ENCODE measurements at regions not wholly inside any gene's neighbourhood (a gene's known extent, or its start where the extent isn't known, plus 50 kb on each side); places are given as distances from the start of the nearest gene placed in this dataset.

- peak in 1 of 2 donors; percentile 57 for DNase-seq (ENCODE audit: low spot score in 2 of 2)
- Histone ChIP-seq H3K9me3 (no peaks in the 10 kb centered on the region), H3K4me3 (no peak overlapping the region), H3K36me3 (no peaks in the 10 kb centered on the region), H3K27ac (no peak overlapping the region), H3K4me1 (no peaks in the 10 kb centered on the region), H3K27me3 (peaks cover 7% of the 10 kb centered on the region)
- WGBS: 89% methylated on average over 16 of the region's 16 CpGs
- TF ChIP-seq CTCF (IDR thresholded peaks at IDR 0.05) (no peak), POLR2AphosphoS5 (IDR thresholded peaks at IDR 0.05) (no peak), POLR2A (IDR thresholded peaks at IDR 0.05) (no peak), EP300 (IDR thresholded peaks at IDR 0.05) (no peak)
Observed at GRCh38 chr13:111945086-111945485, 121.9 kb upstream of the SOX1 start.

DNA sequence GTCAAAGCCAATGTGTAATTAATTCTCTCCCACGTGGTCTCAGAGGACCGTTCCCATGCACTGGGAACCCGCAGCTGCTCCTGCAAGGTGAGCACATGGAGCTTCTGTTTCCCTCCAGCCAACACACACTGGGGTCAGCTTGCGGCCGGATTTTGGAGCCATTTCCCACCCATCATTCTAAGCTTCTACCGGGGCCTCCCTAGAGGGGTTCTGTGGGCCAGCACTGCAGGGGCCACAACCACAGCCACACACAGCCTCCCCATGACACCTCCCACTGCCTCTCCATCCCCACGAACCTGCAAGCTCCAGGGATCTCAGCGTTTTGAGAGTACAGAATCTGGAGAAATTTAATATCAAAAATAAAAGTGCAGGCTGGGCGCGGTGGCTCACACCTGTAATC, 120.7 kb upstream of the SOX1 start:
- TF ChIP-seq POLR2A (IDR thresholded peaks at IDR 0.05) (no peak), EP300 (IDR thresholded peaks at IDR 0.05) (no peak), CTCF (IDR thresholded peaks at IDR 0.05) (no peak), POLR2AphosphoS5 (IDR thresholded peaks at IDR 0.05) (no peak)
- Histone ChIP-seq H3K27me3 (peaks cover 7% of the 10 kb centered on the region), H3K4me1 (no peaks in the 10 kb centered on the region), H3K27ac (no peak overlapping the region), H3K36me3 (no peaks in the 10 kb centered on the region), H3K4me3 (no peak overlapping the region), H3K9me3 (peaks cover 7% of the 10 kb centered on the region)
- peak in 1 of 2 donors; percentile 21 for DNase-seq (ENCODE audit: low spot score in 2 of 2)
- WGBS: 63% methylated on average over 9 of the region's 10 CpGs

DNA sequence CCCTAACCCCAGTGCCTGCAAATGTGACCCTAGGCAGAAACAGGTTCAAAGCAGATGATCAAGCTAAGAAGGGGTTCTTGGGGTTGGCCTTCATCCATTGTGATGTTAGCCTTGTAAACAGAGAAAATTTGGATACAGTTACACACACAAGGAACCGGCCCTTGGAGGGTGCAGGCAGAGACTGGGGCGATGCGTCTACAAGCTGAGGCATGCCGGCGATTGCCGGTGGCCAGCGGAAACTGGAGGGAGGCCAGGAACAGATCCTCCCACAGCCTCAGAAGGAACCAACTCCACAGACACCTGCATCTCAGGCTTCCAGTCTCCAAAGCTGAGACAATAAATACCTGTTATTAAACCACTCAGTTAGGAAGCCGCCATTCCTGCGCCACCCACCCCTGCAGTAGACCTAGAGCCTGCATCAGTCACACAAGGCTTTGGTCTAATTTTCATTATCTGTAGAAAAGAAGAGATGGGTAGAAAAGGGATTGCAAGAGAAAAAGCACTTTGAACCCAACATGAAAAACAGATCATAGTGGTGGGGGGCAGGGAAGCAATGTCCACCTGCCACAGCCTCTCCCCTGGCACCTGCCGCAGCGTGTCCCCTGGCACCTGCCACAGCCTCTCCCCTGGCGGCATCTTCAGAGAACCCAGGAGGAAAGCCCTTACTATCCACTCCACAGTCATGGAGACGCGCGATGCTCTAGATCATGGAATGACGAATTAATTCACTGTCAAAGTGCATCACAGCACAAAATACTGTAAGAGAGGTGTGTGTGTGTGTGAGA, 119.7 kb upstream of the SOX1 start:
- H3K36me3 ChIP-seq: no peaks in the 10 kb centered on the region
- WGBS: 59% methylated on average over 14 of the region's 16 CpGs
- H3K9me3 ChIP-seq: peaks cover 9% of the 10 kb centered on the region
- TF ChIP-seq EP300 (IDR thresholded peaks at IDR 0.05) (no peak), POLR2A (IDR thresholded peaks at IDR 0.05) (no peak), CTCF (IDR thresholded peaks at IDR 0.05) (no peak)
- H3K27me3 ChIP-seq: peaks cover 10% of the 10 kb centered on the region
- no peak overlapping the region for H3K27ac ChIP-seq
- no peak overlapping the region for H3K4me3 ChIP-seq
- peak in 1 of 2 donors; percentile 62 for DNase-seq (ENCODE audit: low spot score in 2 of 2)
- H3K4me1 ChIP-seq: no peaks in the 10 kb centered on the region

- Histone ChIP-seq H3K4me1 (no peaks in the 10 kb centered on the region), H3K36me3 (no peaks in the 10 kb centered on the region), H3K27ac (no peak overlapping the region), H3K27me3 (peaks cover 11% of the 10 kb centered on the region), H3K9me3 (peaks cover 9% of the 10 kb centered on the region), H3K4me3 (no peak overlapping the region)
- peak in 1 of 2 donors; percentile 67 for DNase-seq (ENCODE audit: low spot score in 2 of 2)
- WGBS: 68% methylated on average over 15 of the region's 15 CpGs
- TF ChIP-seq POLR2A (IDR thresholded peaks at IDR 0.05) (no peak), EP300 (IDR thresholded peaks at IDR 0.05) (no peak), CTCF (IDR thresholded peaks at IDR 0.05) (no peak), POLR2AphosphoS5 (IDR thresholded peaks at IDR 0.05) (no peak)
Observed at GRCh38 chr13:111947876-111948275, 119.1 kb upstream of the SOX1 start.

GRCh38 chr13:111948281-111948680, 118.7 kb upstream of the SOX1 start:
- peak in 1 of 2 donors; percentile 56 for DNase-seq (ENCODE audit: low spot score in 2 of 2)
- no peaks in the 10 kb centered on the region for H3K36me3 ChIP-seq

More at GRCh38 chr13:111948281-111948680, 118.7 kb upstream of the SOX1 start:
- Histone ChIP-seq H3K9me3 (peaks cover 9% of the 10 kb centered on the region), H3K27me3 (peaks cover 11% of the 10 kb centered on the region), H3K4me3 (no peak overlapping the region), H3K4me1 (no peaks in the 10 kb centered on the region), H3K27ac (no peak overlapping the region)
- no peak for TF ChIP-seq POLR2A (IDR thresholded peaks at IDR 0.05)
- TF ChIP-seq CTCF (IDR thresholded peaks at IDR 0.05): no peak
- TF ChIP-seq EP300 (IDR thresholded peaks at IDR 0.05): no peak
- 83% methylated on average over 11 of the region's 11 CpGs for WGBS

Data from suprapubic skin (tissue), 4 donors.